ENCODE measurements at regions not wholly inside any gene's neighbourhood (a gene's known extent, or its start where the extent isn't known, plus 50 kb on each side); places are given as distances from the start of the nearest gene placed in this dataset.

DNA sequence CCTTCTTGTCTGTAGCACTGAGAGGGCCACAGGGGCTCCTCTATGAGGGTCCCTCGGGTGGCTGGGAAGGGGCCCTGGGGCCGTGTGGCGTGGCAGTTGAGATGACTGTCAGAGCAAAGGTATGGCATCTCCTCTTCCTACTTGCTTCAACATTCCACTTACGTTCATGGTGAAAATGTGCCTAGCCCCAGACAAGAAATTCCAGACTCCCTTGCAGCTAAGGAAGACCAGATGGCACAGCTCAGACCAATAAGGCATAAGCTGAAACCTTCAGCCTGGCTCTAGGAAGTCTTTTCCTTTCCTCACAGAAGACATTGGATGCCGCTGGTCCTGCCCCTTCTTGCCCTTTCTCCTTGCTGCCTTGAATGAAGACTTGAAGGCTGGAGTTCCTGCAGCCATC is 57.4 kb downstream of the ZNF503 start:
- FAIRE-seq, result no peak
- no peak overlapping the region for H2BK15ac ChIP-seq (ENCODE audit: low read length)
- no peak overlapping the region for H3K23ac ChIP-seq (ENCODE audit: insufficient read length)
- H4K91ac ChIP-seq (replicated peaks; ENCODE audit: insufficient read length, low read length), result no peak overlapping the region
- no peak overlapping the region for H3K4ac ChIP-seq (replicated peaks; ENCODE audit: insufficient read length, low read depth, low read length)
- no peaks in the 10 kb centered on the region for H4K20me1 ChIP-seq (replicated peaks in 1 of 2; ENCODE audit: control insufficient read depth in 1 of 2, insufficient read depth in 2 of 2, low read length in 2 of 2)
- no peak overlapping the region for H2BK120ac ChIP-seq (replicated peaks; ENCODE audit: low read depth, low read length)
- H3K18ac ChIP-seq (ENCODE audit: extremely low read depth, low read length), result no peak overlapping the region
- no peaks in the 10 kb centered on the region for H3K79me1 ChIP-seq (ENCODE audit: low read depth, low read length)
- H4K5ac ChIP-seq (ENCODE audit: insufficient read length, low read depth, low read length), result no peak overlapping the region
- H3K9ac ChIP-seq (replicated peaks in 1 of 4; ENCODE audit: extremely low read depth in 1 of 4, low read depth in 3 of 4, low read length in 3 of 4), result no peak overlapping the region
- ChIA-PET CTCF (ENCODE audit: partially characterized antibody) (interaction anchor here (4.4 kb wide), 1 partner anchor 13 kb away, joined by 25 read pairs; no protein-coding TSS in a partner anchor), POLR2A (ENCODE audit: partially characterized antibody) (no interaction called here)
- H3K79me2 ChIP-seq (ENCODE audit: control insufficient read depth in 1 of 2, insufficient read depth in 2 of 2, low read length in 2 of 2), result no peaks in the 10 kb centered on the region
- no peak overlapping the region for H2AK5ac ChIP-seq (ENCODE audit: low read depth, low read length)
- no peak overlapping the region; the same call in 1 of the 2 replicates for H4K8ac ChIP-seq (ENCODE audit: extremely low read depth, insufficient read depth, low read length)
- H3K14ac ChIP-seq (ENCODE audit: insufficient read length), result no peak overlapping the region
- peaks cover 0 to 3% (median 0%) of the 10 kb centered on the region in 4 experiments; a peak in 1 of 7 replicates for H3K4me1 ChIP-seq (replicated peaks in 1 of 4; ENCODE audit: control insufficient read depth in 3 of 4, insufficient read depth in 4 of 4, low read length in 3 of 4)
- no peak overlapping the region for H2BK12ac ChIP-seq (ENCODE audit: low read depth, low read length)
- no peaks in the 10 kb centered on the region for H3K27me3 ChIP-seq (replicated peaks in 1 of 4; ENCODE audit: control insufficient read depth in 3 of 4, extremely low read depth in 1 of 4, insufficient read depth in 3 of 4, low read length in 3 of 4)
- WGBS, 2 experiments (ENCODE audit: extremely low coverage in 1 of 2, insufficient coverage in 1 of 2, insufficient read length in 1 of 2, insufficient replicate concordance in 2 of 2, low coverage in 1 of 2, low lambda C conversion rate in 2 of 2, missing lambda C conversion rate in 1 of 2), result 83% methylated on average over 5 of the region's 5 CpGs; no CpG with 5 or more reads in 1 of the 2 experiments
- H2AFZ ChIP-seq (ENCODE audit: low read length), result no peak overlapping the region
- no peaks in the 10 kb centered on the region for H3K9me3 ChIP-seq (ENCODE audit: insufficient read depth in 2 of 2, low read depth in 1 of 2, low read length in 1 of 2)
- no peaks in the 10 kb centered on the region for H3K23me2 ChIP-seq (ENCODE audit: low read depth, low read length)
- no peaks in the 10 kb centered on the region for H3K36me3 ChIP-seq (ENCODE audit: control insufficient read depth in 2 of 4, insufficient read depth in 4 of 4, low read length in 3 of 4)
- H2BK5ac ChIP-seq (ENCODE audit: low read depth, low read length), result no peak overlapping the region
- H3K4me3 ChIP-seq (ENCODE audit: extremely low read depth in 1 of 4, insufficient read depth in 2 of 4, low read depth in 3 of 4, low read length in 4 of 4), result no peak overlapping the region
- H3K4me2 ChIP-seq (ENCODE audit: insufficient read depth in 1 of 2, low read depth in 2 of 2, low read length in 2 of 2), result no peak overlapping the region
- DNase-seq (ENCODE audit: low read depth in 1 of 2, low spot score in 2 of 2), result no peak
- no peak overlapping the region for H3K27ac ChIP-seq (ENCODE audit: low read depth, low read length)
- no peak overlapping the region for H3K56ac ChIP-seq (replicated peaks; ENCODE audit: insufficient read length, low read depth, low read length)
- H2BK20ac ChIP-seq (ENCODE audit: low read length), result no peak overlapping the region
- no peak for TF ChIP-seq POLR2AphosphoS5 (IDR thresholded peaks at IDR 0.05; ENCODE audit: low read depth, low read length)
- no peak for TF ChIP-seq CEBPB (IDR thresholded peaks at IDR 0.05; ENCODE audit: low read depth, low read length)
- TF ChIP-seq, protein P1, sequence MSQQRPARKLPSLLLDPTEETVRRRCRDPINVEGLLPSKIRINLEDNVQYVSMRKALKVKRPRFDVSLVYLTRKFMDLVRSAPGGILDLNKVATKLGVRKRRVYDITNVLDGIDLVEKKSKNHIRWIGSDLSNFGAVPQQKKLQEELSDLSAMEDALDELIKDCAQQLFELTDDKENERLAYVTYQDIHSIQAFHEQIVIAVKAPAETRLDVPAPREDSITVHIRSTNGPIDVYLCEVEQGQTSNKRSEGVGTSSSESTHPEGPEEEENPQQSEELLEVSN (IDR thresholded peaks at IDR 0.05), result no peak
- no peak for TF ChIP-seq EGR1 (IDR thresholded peaks at IDR 0.05; ENCODE audit: borderline replicate concordance, low read depth, low read length)
- TF ChIP-seq CBX8 (IDR thresholded peaks at IDR 0.05; ENCODE audit: borderline replicate concordance, low read depth, low read length), result no peak
- TF ChIP-seq CHD1 (IDR thresholded peaks at IDR 0.05; ENCODE audit: low read depth, low read length), result no peak
- TF ChIP-seq BACH1 (IDR thresholded peaks at IDR 0.05; ENCODE audit: low read length), result no peak
- TF ChIP-seq YY1 (IDR thresholded peaks at IDR 0.05; ENCODE audit: low read depth, low read length), result no peak
- TF ChIP-seq RFX5 (IDR thresholded peaks at IDR 0.05; ENCODE audit: borderline replicate concordance, low read depth, low read length), result no peak
- no peak for TF ChIP-seq SUZ12 (IDR thresholded peaks at IDR 0.05; ENCODE audit: low read length)
- TF ChIP-seq, protein P2, sequence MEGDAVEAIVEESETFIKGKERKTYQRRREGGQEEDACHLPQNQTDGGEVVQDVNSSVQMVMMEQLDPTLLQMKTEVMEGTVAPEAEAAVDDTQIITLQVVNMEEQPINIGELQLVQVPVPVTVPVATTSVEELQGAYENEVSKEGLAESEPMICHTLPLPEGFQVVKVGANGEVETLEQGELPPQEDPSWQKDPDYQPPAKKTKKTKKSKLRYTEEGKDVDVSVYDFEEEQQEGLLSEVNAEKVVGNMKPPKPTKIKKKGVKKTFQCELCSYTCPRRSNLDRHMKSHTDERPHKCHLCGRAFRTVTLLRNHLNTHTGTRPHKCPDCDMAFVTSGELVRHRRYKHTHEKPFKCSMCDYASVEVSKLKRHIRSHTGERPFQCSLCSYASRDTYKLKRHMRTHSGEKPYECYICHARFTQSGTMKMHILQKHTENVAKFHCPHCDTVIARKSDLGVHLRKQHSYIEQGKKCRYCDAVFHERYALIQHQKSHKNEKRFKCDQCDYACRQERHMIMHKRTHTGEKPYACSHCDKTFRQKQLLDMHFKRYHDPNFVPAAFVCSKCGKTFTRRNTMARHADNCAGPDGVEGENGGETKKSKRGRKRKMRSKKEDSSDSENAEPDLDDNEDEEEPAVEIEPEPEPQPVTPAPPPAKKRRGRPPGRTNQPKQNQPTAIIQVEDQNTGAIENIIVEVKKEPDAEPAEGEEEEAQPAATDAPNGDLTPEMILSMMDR (IDR thresholded peaks at IDR 0.05; ENCODE audit: control extremely low read depth in 1 of 3, insufficient read depth in 1 of 3, low read depth in 1 of 3, low read length in 3 of 3), result no peak
- no peak for TF ChIP-seq EZH2 (IDR thresholded peaks at IDR 0.05; ENCODE audit: low read depth, low read length, severe bottlenecking)
